NCI-H1105 (cell line): ENCODE measurements at regions not wholly inside any gene's neighbourhood (a gene's known extent, or its start where the extent isn't known, plus 50 kb on each side); places are given as distances from the start of the nearest gene placed in this dataset.
"Not testable (repeated sequence)": the region's sequence is repeated elsewhere in the genome, so short reads cannot be mapped to it uniquely, and the experiment has no call there.

Source experiments
- DNase-seq: peaks from one replicate; lab custom pipeline; 2025; lab: John Stamatoyannopoulos, UW

DNA sequence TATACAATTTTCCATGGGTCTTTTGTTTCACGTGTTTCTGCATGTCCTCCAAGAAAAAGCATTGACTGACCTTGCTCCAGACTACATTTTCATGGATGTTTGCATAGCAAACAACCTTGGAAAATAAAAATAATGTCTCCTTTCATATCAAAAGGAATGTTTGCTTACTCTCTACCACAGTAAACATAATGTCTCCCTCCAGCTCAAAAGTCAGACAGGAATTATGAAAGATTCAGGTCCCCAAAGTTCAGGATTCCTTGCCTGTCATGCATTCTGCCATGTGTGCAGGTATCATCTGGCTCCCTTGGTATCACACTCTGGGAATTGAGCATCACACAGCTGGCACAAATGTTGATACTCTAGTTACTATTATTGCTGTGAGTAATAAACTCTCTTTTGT lies 103.1 kb upstream of the ZC3H15 start:
- DNase-seq = no peak

GRCh38 chr2:186384226-186384625 lies 101.8 kb upstream of the ZC3H15 start:
- DNase-seq = no peak

DNA sequence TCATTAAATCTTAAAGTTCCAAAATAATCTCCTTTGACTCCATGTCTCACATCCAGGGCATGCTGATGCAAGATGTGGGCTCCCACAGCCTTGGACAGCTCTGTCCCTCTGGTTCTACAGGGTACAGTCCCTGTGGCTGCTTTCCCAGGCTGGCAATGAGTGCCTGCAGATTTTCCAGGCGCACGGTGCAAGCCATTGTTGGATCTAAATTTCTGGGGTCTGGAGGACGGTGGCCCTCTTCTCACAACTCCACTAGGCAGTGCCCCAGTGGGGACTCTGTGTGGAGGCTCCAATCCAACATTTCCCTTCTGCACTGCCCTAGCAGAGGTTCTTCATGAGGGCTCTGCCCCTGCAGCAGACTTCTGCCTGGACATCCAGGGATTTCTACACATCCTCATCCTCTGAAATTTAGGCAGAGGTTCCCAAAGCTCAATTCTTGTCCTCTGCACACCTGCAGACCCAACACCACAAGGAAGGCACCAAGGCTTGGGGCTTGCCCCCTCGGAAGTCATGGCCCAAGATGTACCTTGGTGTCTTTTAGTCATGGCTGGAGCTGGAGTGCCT lies 100.3 kb upstream of the ZC3H15 start:
- DNase-seq = not testable (repeated sequence)

DNA sequence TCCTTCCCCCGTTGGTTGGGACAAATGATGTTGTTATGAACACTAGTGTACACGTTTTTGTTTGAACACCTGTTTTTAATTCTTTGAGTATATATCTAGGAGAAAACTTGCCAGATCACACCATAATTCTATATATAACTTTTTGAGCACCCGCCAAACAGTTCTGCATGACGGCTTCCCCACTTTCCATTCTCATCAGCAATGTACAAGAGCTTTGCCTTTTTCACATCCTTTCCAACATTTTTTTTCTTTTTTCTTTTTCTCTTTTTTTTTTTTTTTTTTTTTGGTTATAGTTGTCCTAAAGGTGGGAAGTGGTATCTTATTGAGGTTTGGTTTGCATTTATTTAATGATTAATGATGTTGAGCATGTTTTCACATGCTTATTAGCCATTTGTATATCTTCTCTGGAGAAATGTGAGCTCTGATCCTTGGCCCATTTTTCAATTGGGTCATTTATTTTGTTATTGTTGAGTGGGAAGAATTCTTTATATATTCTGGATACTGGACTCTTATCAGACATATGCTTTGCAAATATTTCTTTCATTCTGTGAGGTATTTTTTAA lies 86.9 kb upstream of the ZC3H15 start:
- DNase-seq = no peak

DNA sequence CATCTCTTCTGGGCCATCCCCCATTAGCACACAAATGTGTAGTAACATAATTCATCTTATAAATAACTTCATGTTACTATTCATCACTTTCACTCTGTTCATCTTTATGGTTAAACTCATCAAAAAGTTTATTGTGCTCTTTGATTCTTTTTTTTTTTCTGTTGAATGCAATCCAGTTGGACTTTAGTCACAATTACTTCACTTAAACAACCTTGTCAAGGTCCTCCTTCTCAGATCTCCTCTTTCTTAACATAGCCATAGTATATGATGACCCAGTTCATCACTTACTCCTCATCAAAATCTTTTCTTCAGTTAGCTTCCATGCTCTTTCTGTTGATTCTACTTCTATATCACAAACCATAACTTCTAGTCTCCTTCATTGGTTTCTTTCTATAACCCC lies 80.2 kb upstream of the ZC3H15 start:
- no peak for DNase-seq

DNA sequence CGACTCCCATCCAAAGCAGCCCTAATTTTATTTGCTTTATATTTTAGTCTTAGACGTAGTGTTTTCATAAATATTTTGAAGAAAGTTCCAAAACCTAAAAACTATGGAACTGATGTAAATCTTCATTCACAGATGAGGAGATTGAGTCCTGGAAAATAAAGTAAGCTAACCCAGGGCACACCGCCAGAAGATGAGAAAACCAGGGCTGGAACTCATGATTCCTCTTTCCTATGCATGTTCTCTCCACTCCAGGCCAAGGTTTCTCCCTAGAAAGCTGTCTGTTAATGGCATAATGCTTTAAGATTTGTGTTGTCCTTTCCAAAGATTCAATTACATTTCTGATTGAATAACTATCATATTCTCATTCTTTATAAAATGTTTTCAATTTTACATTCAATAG lies 78.4 kb upstream of the ZC3H15 start:
- no peak for DNase-seq

GRCh38 chr2:186410802-186411201 lies 75.3 kb upstream of the ZC3H15 start:
- DNase-seq = no peak

GRCh38 chr2:186422226-186422625 lies 63.8 kb upstream of the ZC3H15 start:
- DNase-seq = no peak

DNA sequence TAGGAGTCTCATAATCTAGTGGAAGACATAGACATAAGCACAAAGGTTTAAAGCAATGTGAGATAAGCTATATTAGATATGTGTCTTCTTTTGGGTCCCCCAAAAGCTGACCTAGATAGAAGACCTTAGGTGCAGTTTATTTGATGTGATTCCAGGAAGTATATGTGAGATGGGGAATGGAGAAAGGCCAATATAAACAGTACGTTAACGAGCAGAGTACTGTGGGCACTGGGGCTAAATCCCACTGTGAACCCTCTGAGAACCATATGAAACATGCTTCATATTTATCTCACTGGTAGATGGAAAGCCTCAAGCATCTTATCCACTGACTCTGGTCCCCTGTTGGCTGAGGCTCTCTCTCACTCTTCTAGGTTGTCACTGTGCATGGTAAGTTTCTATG lies 62.6 kb upstream of the ZC3H15 start:
- no peak for DNase-seq

DNA sequence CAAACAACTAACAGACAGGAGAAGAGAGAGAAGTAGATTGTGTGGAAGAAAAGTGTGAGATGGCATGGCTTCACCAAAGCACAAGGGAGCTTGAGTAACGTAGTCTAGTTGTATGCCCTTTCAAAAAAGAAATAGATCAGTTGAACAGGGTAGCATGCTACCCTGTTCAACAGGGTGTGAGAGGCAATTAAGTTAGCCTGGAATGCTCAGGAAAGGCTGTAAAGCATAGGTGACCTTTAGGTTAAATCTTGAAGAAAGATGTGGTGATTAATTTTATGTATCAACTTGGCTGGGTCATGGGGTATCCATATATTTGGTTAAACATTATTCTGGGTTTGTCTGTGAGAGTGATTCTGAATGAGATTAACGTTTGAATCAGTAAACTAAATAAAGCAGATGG lies 61.8 kb upstream of the ZC3H15 start:
- no peak for DNase-seq

DNA sequence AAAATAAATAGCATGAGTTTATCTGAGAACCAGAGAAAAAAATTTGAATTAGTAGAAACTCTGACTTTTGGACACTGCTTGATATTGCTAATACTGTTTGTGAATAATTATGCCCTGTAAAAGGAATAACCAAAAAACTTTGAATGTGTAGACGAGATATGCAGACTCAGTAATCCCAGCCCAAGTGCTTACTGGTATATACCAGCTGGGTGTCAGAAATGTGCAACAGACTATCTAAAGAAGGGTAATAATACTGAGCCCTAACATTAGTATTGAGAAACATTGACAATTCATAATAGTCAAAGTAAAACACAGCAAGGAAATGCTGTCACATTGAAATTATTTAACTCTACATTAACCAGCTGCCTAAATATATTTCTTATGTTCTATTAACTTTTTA lies 60.5 kb upstream of the ZC3H15 start:
- DNase-seq = no peak

DNA sequence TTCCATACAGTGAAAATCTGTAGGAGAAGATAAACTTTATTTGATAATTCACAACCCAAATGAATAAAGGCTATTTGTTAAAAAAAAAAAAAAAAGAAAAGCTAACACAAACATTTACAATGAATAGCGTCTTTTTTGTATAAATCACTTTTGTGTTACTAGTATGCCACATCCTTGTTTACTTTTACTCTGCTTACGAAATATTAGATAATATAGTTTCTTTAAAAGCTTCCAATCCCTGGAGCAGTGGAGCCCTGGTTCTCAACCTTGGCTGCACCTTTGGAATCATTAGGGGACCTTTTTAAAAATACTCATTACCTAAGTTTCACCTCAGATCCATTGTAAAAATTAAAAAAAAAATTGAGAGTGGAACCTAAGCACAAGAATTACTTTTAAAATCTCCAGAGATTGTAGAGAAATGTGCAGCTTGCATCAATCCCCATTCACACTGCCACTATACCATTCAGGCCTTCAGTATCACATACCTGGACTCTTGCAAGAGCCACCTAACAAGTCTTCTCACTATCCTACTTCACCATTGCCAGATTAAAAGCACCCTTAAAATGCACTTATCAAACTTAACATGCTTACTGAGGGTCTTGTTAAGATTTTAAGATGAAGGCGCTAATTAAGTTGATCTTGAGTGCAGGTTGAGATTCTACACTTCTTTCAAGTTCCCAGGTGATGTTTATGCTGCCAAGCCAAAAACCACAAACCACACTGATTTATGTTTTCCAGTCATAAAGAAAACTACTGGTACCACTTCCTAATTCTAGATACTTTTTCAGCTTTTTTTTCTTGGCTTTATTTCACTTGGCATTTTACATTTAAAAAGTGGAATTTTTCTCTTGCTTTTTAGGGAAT lies 59.7 kb upstream of the ZC3H15 start:
- no peak for DNase-seq

- DNase-seq = not testable (repeated sequence)
Observed at GRCh38 chr2:186427017-186427350, 59.1 kb upstream of the ZC3H15 start.

DNA sequence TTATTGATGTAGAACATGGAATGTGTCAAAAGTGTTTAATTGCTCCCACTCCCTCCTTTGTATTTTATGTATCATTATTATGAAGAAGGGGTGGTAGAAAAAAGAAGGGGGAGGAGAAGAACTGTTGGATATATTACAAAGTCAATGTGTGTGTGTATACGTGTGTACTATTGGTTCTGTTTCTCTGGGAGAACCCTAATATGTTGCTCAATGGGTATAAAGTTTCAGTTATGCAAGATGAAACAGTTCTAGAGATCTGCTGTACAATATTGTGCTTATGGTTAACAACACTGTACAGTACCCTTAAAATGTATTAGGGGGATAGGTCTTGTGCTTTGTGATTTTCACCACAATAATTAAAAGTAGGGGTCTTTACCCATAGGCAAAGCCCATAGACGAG lies 58.1 kb upstream of the ZC3H15 start:
- no peak for DNase-seq

DNA sequence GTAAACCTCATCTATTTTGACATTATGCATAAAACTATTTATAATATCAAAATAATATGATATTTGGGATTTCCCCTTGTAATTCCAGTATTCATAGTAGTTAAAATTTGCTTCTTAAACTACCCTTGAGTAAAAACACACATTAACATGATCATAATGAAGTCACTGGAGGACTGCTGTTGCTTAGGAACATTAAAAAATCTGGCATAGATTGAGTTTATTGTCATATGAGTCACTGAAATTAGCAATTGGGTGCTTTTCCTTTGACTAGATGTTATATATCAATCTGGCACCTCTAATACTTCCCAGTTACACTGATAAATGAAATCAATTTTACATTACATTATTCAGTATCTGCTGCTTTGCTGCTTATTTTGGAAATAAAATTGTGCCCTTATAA lies 57.0 kb upstream of the ZC3H15 start:
- no peak for DNase-seq

GRCh38 chr2:186431306-186431705 lies 54.8 kb upstream of the ZC3H15 start:
- DNase-seq = no peak

DNA sequence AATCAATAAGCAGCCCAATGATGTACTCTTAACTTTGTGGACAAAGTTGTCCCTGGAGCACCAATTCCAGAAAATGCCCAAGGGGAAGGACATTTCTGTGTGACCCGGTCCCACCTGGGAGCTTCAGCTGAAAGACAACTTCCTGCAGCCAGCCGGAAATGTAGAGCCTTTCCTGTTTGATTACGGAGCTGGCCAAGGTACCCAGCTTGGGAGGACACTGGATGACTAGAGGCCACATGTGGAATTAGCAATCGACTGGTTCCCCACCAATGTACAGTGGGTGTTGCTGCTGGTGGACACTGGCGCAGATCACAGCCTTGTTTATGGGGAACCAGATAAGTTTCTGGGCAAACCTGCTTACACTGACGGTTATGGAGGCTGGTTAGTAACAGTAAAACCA lies 53.0 kb upstream of the ZC3H15 start:
- DNase-seq = no peak

DNA sequence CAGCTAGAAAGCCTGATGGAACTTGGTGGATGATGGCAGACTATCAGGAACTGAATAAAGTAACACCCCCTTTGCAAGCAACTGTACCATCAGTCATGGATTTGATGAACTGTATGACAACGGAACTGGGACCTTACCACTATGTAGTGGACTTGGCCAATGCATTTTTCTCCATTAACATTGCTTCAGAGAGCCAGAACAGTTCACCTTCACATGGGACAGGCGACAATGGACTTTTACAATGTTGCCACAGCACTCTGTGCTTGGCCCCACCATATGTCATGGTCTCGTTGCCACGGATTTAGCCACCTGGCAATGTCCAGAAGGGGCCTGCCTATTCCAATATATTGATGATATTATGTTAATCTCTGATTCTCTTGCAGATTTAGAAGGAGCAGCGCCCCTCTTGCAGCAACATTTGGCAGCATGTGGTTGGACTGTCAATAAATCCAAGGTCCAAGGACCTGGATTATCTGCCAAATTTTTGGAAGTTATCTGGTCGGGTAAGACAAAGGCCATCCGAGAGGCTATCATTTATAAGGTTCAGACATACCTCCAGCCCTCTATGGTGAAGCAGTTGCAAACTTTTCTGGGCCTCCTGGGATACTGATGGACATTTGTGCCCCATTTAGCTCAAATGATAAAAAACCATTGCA lies 52.2 kb upstream of the ZC3H15 start:
- no peak for DNase-seq
